Stimulated activated CD8-positive, alpha-beta memory T cell treated with anti-CD3 and anti-CD28 coated beads, Interleukin-15, amount 100 ng/mL, for 48 hours (primary cell): ENCODE measurements at regions not wholly inside any gene's neighbourhood (a gene's known extent, or its start where the extent isn't known, plus 50 kb on each side); places are given as distances from the start of the nearest gene placed in this dataset.

Source experiments
- DNase-seq, 2 donors: peaks; one replicate each; pipeline ENCODE4 v3.0.0-alpha.2; 2020; ENCODE audit warnings: low read depth in 2 of 2

GRCh38 chr3:71998995-71999673, 214.2 kb upstream of the PROK2 start:
- no peak for DNase-seq

GRCh38 chr3:71997066-71997653, 212.2 kb upstream of the PROK2 start:
- DNase-seq: no peak

- DNase-seq: no peak
Measured at GRCh38 chr3:71994906-71995305, 210.0 kb upstream of the PROK2 start.

GRCh38 chr3:71994203-71994602, 209.3 kb upstream of the PROK2 start:
- no peak for DNase-seq

GRCh38 chr3:71991681-71992080, 206.7 kb upstream of the PROK2 start:
- DNase-seq: no peak

- DNase-seq: no peak
Measured at GRCh38 chr3:71991046-71991445, 206.1 kb upstream of the PROK2 start.

GRCh38 chr3:71990545-71990944, 205.6 kb upstream of the PROK2 start:
- DNase-seq: no peak

GRCh38 chr3:71989165-71989564, 204.2 kb upstream of the PROK2 start:
- DNase-seq: no peak

- no peak for DNase-seq
Measured at GRCh38 chr3:71987828-71988227, 202.9 kb upstream of the PROK2 start.

- DNase-seq: no peak
Measured at GRCh38 chr3:71987089-71987735, 202.3 kb upstream of the PROK2 start.

GRCh38 chr3:71986606-71987005, 201.7 kb upstream of the PROK2 start:
- no peak for DNase-seq

GRCh38 chr3:71984843-71985613, 200.1 kb upstream of the PROK2 start:
- DNase-seq: no peak

- DNase-seq: no peak
Measured at GRCh38 chr3:71983694-71984093, 198.7 kb upstream of the PROK2 start.

GRCh38 chr3:71982506-71983258, 197.7 kb upstream of the PROK2 start:
- peak; percentile 42 to 50 for DNase-seq

- DNase-seq: no peak
Measured at GRCh38 chr3:71979175-71979574, 194.2 kb upstream of the PROK2 start.

- DNase-seq: no peak
Measured at GRCh38 chr3:71978150-71978721, 193.3 kb upstream of the PROK2 start.

- no peak for DNase-seq
Measured at GRCh38 chr3:71977525-71977924, 192.6 kb upstream of the PROK2 start.

- no peak for DNase-seq
Measured at GRCh38 chr3:71975573-71975972, 190.6 kb upstream of the PROK2 start.

GRCh38 chr3:71974786-71975185, 189.8 kb upstream of the PROK2 start:
- DNase-seq: no peak

- no peak for DNase-seq
Measured at GRCh38 chr3:71973274-71974030, 188.5 kb upstream of the PROK2 start.

- no peak for DNase-seq
Measured at GRCh38 chr3:71972031-71972430, 187.1 kb upstream of the PROK2 start.
